IPS-18c (cell line): ENCODE measurements at regions not wholly inside any gene's neighbourhood (a gene's known extent, or its start where the extent isn't known, plus 50 kb on each side); places are given as distances from the start of the nearest gene placed in this dataset.
"Not testable (repeated sequence)": the region's sequence is repeated elsewhere in the genome, so short reads cannot be mapped to it uniquely, and the experiment has no call there.

Experiments used
- H3K4me3 ChIP-seq: 2 replicates; pipeline ENCODE4 v1.7.0; 2013; ENCODE audit warnings: low read depth, mild to moderate bottlenecking, low read length, moderate library complexity; ENCODE audit not compliant: insufficient read depth
- H3K9me3 ChIP-seq: one replicate; pipeline ENCODE4 v1.6.1; 2013; ENCODE audit warnings: mild to moderate bottlenecking, low read length, moderate library complexity; ENCODE audit not compliant: control insufficient read depth, insufficient read depth

- H3K4me3 ChIP-seq: no peak overlapping the region
- H3K9me3 ChIP-seq: no peaks in the 10 kb centered on the region
These were observed 138.9 kb downstream of the PROX1 start for GRCh38 chr1:214126697-214127146.

- H3K4me3 ChIP-seq: no peak overlapping the region
- H3K9me3 ChIP-seq: no peaks in the 10 kb centered on the region
These were observed 139.9 kb downstream of the PROX1 start for GRCh38 chr1:214127705-214128104.

- Histone ChIP-seq H3K4me3 (no peak overlapping the region), H3K9me3 (no peaks in the 10 kb centered on the region)
These were observed 145.1 kb upstream of the SMYD2 start for GRCh38 chr1:214135886-214136285.

- Histone ChIP-seq H3K9me3 (no peaks in the 10 kb centered on the region), H3K4me3 (no peak overlapping the region)
These were observed 144.5 kb upstream of the SMYD2 start for GRCh38 chr1:214136324-214136919.

- Histone ChIP-seq H3K9me3 (no peaks in the 10 kb centered on the region), H3K4me3 (no peak overlapping the region)
These were observed 139.5 kb upstream of the SMYD2 start for GRCh38 chr1:214141486-214141885.

- H3K4me3 ChIP-seq: no peak overlapping the region
- no peaks in the 10 kb centered on the region for H3K9me3 ChIP-seq
These were observed 137.7 kb upstream of the SMYD2 start for GRCh38 chr1:214143006-214143992.

GRCh38 chr1:214144521-214144920 lies 136.4 kb upstream of the SMYD2 start:
- H3K4me3 ChIP-seq, H3K9me3 ChIP-seq: not testable (repeated sequence)

GRCh38 chr1:214146523-214146922 lies 134.4 kb upstream of the SMYD2 start:
- Histone ChIP-seq H3K4me3 (no peak overlapping the region), H3K9me3 (no peaks in the 10 kb centered on the region)

- H3K9me3 ChIP-seq: no peaks in the 10 kb centered on the region
- no peak overlapping the region for H3K4me3 ChIP-seq
These were observed 126.2 kb upstream of the SMYD2 start for GRCh38 chr1:214154596-214155292.

- H3K9me3 ChIP-seq: no peaks in the 10 kb centered on the region
- no peak overlapping the region for H3K4me3 ChIP-seq
These were observed 124.9 kb upstream of the SMYD2 start for GRCh38 chr1:214155987-214156625.

- no peaks in the 10 kb centered on the region for H3K9me3 ChIP-seq
- no peak overlapping the region for H3K4me3 ChIP-seq
These were observed 116.8 kb upstream of the SMYD2 start for GRCh38 chr1:214164173-214164572.

- no peak overlapping the region for H3K4me3 ChIP-seq
- H3K9me3 ChIP-seq: no peaks in the 10 kb centered on the region
These were observed 115.0 kb upstream of the SMYD2 start for GRCh38 chr1:214165850-214166374.

GRCh38 chr1:214174508-214175199 lies 106.3 kb upstream of the SMYD2 start:
- Histone ChIP-seq H3K4me3 (no peak overlapping the region), H3K9me3 (no peaks in the 10 kb centered on the region)

- Histone ChIP-seq H3K9me3 (no peaks in the 10 kb centered on the region), H3K4me3 (no peak overlapping the region)
These were observed 102.9 kb upstream of the SMYD2 start for GRCh38 chr1:214178102-214178501.

- H3K4me3 ChIP-seq: no peak overlapping the region
- no peaks in the 10 kb centered on the region for H3K9me3 ChIP-seq
These were observed 96.0 kb upstream of the SMYD2 start for GRCh38 chr1:214184992-214185391.

GRCh38 chr1:214186103-214186824 lies 94.7 kb upstream of the SMYD2 start:
- no peak overlapping the region for H3K4me3 ChIP-seq
- H3K9me3 ChIP-seq: no peaks in the 10 kb centered on the region
